ENCODE measurements at regions not wholly inside any gene's neighbourhood (a gene's known extent, or its start where the extent isn't known, plus 50 kb on each side); places are given as distances from the start of the nearest gene placed in this dataset.
A peak's percentile ranks its signal among the peaks of the same experiment; 100 is the strongest.

DNA sequence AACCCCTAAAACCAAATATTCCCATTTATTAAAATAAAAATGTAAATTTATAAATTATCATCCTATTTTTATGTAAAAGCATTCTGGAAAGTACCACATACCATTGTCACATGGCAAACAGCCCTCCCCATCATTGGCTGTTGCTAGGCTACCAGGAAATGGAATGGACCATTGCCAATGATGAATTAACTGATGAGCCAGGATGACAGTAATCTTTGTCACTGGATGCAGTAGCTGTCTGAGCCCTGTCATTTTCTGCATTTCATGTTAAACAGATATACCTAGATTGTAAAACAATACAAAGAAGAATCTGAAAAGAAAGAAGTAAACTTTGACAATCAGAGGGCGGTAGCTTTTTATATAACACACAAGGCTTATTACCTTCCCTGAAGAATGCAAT, 641.4 kb downstream of the BCL11A start:
- H3K27me3 Mint-ChIP-seq (ENCODE audit: low read depth), result no peaks in the 10 kb centered on the region
- DNase-seq (ENCODE audit: low spot score in 2 of 2, unreplicated experiment in 2 of 2), result no peak
- H3K9me3 Mint-ChIP-seq, result no peaks in the 10 kb centered on the region
- TF ChIP-seq, protein P1, sequence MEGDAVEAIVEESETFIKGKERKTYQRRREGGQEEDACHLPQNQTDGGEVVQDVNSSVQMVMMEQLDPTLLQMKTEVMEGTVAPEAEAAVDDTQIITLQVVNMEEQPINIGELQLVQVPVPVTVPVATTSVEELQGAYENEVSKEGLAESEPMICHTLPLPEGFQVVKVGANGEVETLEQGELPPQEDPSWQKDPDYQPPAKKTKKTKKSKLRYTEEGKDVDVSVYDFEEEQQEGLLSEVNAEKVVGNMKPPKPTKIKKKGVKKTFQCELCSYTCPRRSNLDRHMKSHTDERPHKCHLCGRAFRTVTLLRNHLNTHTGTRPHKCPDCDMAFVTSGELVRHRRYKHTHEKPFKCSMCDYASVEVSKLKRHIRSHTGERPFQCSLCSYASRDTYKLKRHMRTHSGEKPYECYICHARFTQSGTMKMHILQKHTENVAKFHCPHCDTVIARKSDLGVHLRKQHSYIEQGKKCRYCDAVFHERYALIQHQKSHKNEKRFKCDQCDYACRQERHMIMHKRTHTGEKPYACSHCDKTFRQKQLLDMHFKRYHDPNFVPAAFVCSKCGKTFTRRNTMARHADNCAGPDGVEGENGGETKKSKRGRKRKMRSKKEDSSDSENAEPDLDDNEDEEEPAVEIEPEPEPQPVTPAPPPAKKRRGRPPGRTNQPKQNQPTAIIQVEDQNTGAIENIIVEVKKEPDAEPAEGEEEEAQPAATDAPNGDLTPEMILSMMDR (IDR thresholded peaks at IDR 0.05; ENCODE audit: unreplicated experiment), result no peak
- no peak overlapping the region for H3K4me3 Mint-ChIP-seq
- peaks cover 15% of the 10 kb centered on the region for H3K4me1 Mint-ChIP-seq
- no peaks in the 10 kb centered on the region for H3K36me3 Mint-ChIP-seq
- no peak overlapping the region for H3K27ac Mint-ChIP-seq

DNA sequence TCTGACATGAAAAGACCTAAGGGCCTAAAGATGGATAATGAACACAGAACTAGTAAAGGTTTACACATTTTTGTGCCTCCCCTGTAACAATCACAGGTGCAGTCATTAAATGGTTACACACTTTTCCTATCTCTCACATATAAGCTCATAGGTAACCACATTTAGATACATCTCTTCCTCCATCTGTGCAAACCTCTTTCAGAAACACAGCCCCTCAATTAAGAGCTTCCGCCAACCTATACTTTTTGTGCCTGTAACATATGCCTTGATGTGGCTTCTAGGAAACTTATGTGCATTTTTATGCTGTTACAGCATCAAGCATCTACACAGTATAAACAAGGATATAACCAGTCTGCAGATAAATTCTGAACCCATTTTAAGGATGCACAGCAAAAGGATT, 643.3 kb downstream of the BCL11A start:
- H3K36me3 Mint-ChIP-seq, result no peaks in the 10 kb centered on the region
- H3K4me3 Mint-ChIP-seq, result no peak overlapping the region
- no peak overlapping the region for H3K27ac Mint-ChIP-seq

DNA sequence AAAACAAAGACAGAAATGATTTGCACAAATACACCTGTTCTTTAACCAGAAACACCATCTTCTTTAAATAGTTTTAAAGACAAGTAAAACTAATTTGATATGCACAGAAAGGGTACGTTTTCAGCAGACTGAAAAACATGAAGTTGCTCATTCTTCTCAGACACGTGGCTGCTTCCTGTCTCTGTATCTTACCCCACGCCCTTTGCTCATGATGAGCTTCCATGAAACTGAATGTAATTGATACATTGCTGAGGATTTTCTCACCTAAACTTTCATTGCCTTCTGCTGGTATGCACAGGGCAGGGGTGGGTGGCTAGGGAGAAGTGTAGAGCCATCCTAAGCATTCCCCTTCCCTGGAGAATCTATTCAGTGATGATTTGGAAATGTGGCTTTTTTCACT, 644.3 kb downstream of the BCL11A start:
- Mint-ChIP-seq H3K27me3 (ENCODE audit: low read depth) (no peaks in the 10 kb centered on the region), H3K4me1 (peaks cover 27% of the 10 kb centered on the region), H3K27ac (no peak overlapping the region), H3K36me3 (no peaks in the 10 kb centered on the region), H3K9me3 (no peaks in the 10 kb centered on the region), H3K4me3 (no peak overlapping the region)
- TF ChIP-seq, protein P1 (IDR thresholded peaks at IDR 0.05; ENCODE audit: unreplicated experiment), result no peak
- DNase-seq (ENCODE audit: low spot score in 2 of 2, unreplicated experiment in 2 of 2), result no peak

More for the DNA sequence above, 643.3 kb downstream of the BCL11A start:
- TF ChIP-seq, protein P1 (IDR thresholded peaks at IDR 0.05; ENCODE audit: unreplicated experiment), result no peak
- no peaks in the 10 kb centered on the region for H3K27me3 Mint-ChIP-seq (ENCODE audit: low read depth)
- no peaks in the 10 kb centered on the region for H3K9me3 Mint-ChIP-seq
- no peak for DNase-seq (ENCODE audit: low spot score in 2 of 2, unreplicated experiment in 2 of 2)
- peaks cover 17% of the 10 kb centered on the region for H3K4me1 Mint-ChIP-seq

DNA sequence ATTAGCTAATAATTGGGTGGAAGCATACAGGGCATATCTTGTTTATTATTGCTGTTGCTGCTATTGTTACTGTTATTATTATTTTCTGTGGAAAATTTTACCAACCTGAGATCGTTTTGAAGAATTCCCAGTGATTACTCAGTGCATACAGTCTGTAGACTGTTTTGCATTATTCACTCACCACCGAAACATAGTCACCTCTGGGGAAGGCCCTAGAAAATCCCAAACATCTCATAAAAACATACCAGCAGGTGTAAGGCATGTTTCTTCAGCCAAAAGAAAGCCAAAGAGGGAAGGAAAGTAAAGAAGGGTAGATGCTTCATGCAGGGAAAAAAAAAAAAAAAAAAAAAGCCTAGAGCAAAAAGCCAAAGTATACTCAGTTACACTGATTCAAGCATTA, 647.7 kb downstream of the BCL11A start:
- Mint-ChIP-seq H3K4me3 (no peak overlapping the region), H3K36me3 (no peaks in the 10 kb centered on the region), H3K27ac (no peak overlapping the region), H3K9me3 (no peaks in the 10 kb centered on the region), H3K27me3 (ENCODE audit: low read depth) (no peaks in the 10 kb centered on the region), H3K4me1 (peaks cover 32% of the 10 kb centered on the region)
- TF ChIP-seq, protein P1 (IDR thresholded peaks at IDR 0.05; ENCODE audit: unreplicated experiment), result no peak
- no peak for DNase-seq (ENCODE audit: low spot score in 2 of 2, unreplicated experiment in 2 of 2)

DNA sequence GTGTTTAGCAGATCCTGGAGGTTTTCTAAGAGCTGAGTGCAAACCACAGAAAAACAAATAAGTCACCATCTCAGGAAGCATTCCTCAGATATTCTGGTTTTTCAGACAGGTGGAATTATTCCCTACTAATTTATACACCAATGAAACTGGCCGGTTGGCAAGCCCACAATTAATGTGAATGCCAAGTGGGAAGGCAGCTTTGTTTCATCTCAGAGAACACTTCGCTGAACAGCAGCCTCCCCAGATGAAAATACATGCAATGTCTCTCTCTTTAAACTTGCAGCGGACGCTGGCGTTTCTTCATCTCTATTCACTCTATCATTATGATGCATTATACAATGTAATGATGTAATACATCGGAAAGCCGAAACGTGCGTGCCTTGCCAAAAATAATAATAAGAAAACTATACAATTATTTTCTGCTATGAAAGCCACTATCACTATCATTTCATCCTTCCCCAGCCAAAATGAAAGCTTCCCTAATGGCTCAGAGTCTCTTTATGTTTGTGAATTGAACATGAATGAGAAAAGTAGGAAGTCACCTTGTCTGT, 649.4 kb downstream of the BCL11A start:
- H3K9me3 Mint-ChIP-seq, result no peaks in the 10 kb centered on the region
- peak overlapping the region; percentile 13 for H3K4me3 Mint-ChIP-seq
- DNase-seq (ENCODE audit: low spot score in 2 of 2, unreplicated experiment in 2 of 2), result no peak
- H3K36me3 Mint-ChIP-seq, result no peaks in the 10 kb centered on the region
- no peaks in the 10 kb centered on the region for H3K27me3 Mint-ChIP-seq (ENCODE audit: low read depth)
- H3K4me1 Mint-ChIP-seq, result peaks cover 27% of the 10 kb centered on the region
- peak overlapping the region; percentile 28 for H3K27ac Mint-ChIP-seq
- TF ChIP-seq, protein P1 (IDR thresholded peaks at IDR 0.05; ENCODE audit: unreplicated experiment), result no peak

All from mesothelial cell of epicardium (in vitro differentiated cells).